Activated CD8-positive, alpha-beta T cell treated with anti-CD3 and anti-CD28 coated beads for 36 hours (primary cell): ENCODE measurements at regions not wholly inside any gene's neighbourhood (a gene's known extent, or its start where the extent isn't known, plus 50 kb on each side); places are given as distances from the start of the nearest gene placed in this dataset.

ENCODE experiments used
- ATAC-seq: fragments of 200-7000 bp; cut with Tn5 transposase; one replicate; pipeline ENCODE4 v1.10.0; 2021; ENCODE audit warnings: mild to moderate bottlenecking, moderate library complexity
- CTCF ChIA-PET: fragments of 350-600 bp; sonication (Branson Sonifier 250); formaldehyde crosslinking; loops from one replicate; lab custom pipeline; 2021; ENCODE audit warnings: antibody characterized with exemption; lab: Charles Lee
- POLR2A ChIA-PET: fragments of 350-600 bp; sonication (Branson Sonifier 250); formaldehyde crosslinking; loops from one replicate; lab custom pipeline; 2021; ENCODE audit warnings: antibody characterized with exemption; lab: Charles Lee
- DNase-seq: peaks from one replicate; pipeline ENCODE4 v3.0.0-alpha.2; 2020
- H3K27ac Mint-ChIP-seq: one replicate; pipeline ENCODE4 v1.8.0; 2021; ENCODE audit warnings: mild to moderate bottlenecking, mixed read lengths
- H3K27me3 Mint-ChIP-seq: one replicate; pipeline ENCODE4 v1.8.0; 2021; ENCODE audit warnings: mixed read lengths
- H3K36me3 Mint-ChIP-seq: one replicate; pipeline ENCODE4 v1.8.0; 2021; ENCODE audit warnings: low read depth, mixed read lengths
- H3K4me1 Mint-ChIP-seq: one replicate; pipeline ENCODE4 v1.8.0; 2021; ENCODE audit warnings: low read depth, mixed read lengths
- H3K4me3 Mint-ChIP-seq: one replicate; pipeline ENCODE4 v1.8.0; 2021; ENCODE audit warnings: mild to moderate bottlenecking, moderate library complexity, mixed read lengths
- H3K9me3 Mint-ChIP-seq: one replicate; pipeline ENCODE4 v1.8.0; 2021; ENCODE audit warnings: mixed read lengths
- intact Hi-C: fragments of 100-400 bp; cut with micrococcal nuclease; formaldehyde crosslinking; loops from one replicate; pipeline ENCODE4 v1.10.0; 2022
- TF ChIP-seq, protein P1 (sequence below): fragments of 200-600 bp; IDR thresholded peaks from one replicate; pipeline ENCODE4 v1.8.0; 2022; ENCODE audit warnings: antibody characterized with exemption, mild to moderate bottlenecking

DNA sequence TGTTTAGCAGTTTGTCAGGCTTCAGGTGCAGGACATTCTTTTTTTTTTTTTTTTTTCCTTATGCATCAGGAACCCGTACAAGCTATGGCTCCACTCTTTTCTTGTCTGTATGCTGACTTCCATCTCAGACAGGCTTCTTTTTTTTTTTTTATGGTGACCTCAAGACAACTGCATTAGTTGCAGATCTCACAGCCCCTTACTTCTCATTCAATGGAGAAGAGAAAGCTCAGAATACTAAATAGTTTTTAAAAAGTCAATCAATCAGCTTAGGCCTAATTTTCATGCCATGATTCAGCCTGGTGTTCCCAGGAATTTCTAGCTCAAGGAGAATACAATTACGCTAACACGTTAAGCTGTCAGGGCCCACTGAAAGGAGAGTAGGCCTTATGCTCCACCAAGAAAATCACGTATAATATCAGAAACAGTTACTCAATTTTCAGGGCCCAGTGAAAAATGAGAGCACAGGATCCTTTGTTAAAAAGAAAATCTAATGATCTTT lies 1596.0 kb upstream of the MIR17HG start:
- ChIA-PET CTCF (no interaction called here), POLR2A (no interaction called here)
- TF ChIP-seq, protein P1, sequence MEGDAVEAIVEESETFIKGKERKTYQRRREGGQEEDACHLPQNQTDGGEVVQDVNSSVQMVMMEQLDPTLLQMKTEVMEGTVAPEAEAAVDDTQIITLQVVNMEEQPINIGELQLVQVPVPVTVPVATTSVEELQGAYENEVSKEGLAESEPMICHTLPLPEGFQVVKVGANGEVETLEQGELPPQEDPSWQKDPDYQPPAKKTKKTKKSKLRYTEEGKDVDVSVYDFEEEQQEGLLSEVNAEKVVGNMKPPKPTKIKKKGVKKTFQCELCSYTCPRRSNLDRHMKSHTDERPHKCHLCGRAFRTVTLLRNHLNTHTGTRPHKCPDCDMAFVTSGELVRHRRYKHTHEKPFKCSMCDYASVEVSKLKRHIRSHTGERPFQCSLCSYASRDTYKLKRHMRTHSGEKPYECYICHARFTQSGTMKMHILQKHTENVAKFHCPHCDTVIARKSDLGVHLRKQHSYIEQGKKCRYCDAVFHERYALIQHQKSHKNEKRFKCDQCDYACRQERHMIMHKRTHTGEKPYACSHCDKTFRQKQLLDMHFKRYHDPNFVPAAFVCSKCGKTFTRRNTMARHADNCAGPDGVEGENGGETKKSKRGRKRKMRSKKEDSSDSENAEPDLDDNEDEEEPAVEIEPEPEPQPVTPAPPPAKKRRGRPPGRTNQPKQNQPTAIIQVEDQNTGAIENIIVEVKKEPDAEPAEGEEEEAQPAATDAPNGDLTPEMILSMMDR: no peak
- Mint-ChIP-seq H3K9me3 (peaks cover 7% of the 10 kb centered on the region), H3K36me3 (no peaks in the 10 kb centered on the region), H3K27ac (no peak overlapping the region), H3K4me1 (peaks cover 2% of the 10 kb centered on the region), H3K4me3 (no peak overlapping the region), H3K27me3 (no peaks in the 10 kb centered on the region)
- DNase-seq: no peak
- intact Hi-C loops: no loop called here
- ATAC-seq: no peak

DNA sequence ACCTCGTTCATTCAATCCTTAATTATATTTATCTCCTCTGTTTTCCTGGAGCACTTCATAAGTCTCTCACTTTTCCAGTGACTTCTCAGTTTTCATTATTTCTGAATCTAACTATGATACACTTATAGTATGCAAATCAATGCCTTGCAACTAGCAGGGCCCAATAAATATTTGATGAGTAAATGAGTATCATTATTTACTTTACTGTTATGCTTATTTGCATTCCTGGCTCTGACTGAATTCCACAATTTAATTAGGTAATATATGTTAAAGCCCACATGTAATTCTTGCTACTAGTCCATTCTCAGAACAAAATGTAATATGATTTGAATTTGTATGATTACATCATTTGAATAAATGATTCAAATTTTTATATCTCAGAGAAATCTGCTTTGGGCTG lies 1595.1 kb upstream of the MIR17HG start:
- CTCF ChIA-PET: no interaction called here

DNA sequence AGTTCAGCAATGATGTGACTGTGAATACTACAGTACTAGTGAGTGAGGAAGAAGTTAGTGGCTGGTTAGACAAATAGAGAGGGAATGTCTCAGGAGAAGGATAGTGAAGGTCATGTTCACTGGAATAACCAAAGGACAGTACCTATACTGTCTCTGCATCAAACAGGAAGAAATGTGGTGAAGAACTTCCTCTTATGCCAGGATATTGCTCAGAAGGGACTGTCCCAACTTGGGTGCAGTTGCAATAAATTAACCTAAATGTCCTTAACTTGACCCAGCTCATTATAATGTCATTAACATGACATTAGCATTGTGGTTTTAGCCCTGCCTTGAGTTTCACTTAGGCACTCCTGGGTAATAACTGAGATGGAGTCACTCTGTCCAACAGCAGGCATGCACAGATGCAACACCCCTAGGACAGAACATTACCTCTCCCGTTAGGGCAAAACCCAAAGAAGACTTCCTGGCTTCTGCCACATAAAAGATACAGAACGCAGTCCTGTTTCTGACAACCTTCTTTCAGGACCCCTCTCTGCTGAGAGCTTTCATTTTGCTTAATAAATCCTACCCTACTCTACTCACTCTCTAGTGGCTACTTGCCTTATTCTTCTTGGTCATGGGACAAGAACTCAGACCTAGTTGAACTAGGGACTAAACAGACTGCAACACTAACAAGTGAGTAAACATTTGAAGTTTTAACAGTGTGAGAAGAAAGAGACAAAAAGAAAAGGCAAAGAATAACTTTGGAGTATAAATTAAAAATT lies 1591.6 kb upstream of the MIR17HG start:
- H3K4me3 Mint-ChIP-seq: no peak overlapping the region
- no peak overlapping the region for H3K27ac Mint-ChIP-seq
- intact Hi-C loops: no loop called here
- H3K36me3 Mint-ChIP-seq: no peaks in the 10 kb centered on the region
- peaks cover 2% of the 10 kb centered on the region for H3K4me1 Mint-ChIP-seq
- no peaks in the 10 kb centered on the region for H3K27me3 Mint-ChIP-seq
- ChIA-PET POLR2A (no interaction called here), CTCF (no interaction called here)
- DNase-seq (no peak), ATAC-seq (no peak)
- TF ChIP-seq, protein P1: no peak
- H3K9me3 Mint-ChIP-seq: peaks cover 11% of the 10 kb centered on the region

More for the DNA sequence above, 1595.1 kb upstream of the MIR17HG start:
- peaks cover 2% of the 10 kb centered on the region for H3K4me1 Mint-ChIP-seq
- no peak overlapping the region for H3K4me3 Mint-ChIP-seq
- TF ChIP-seq, protein P1: no peak
- ATAC-seq (no peak), DNase-seq (no peak)
- intact Hi-C loops: no loop called here
- H3K36me3 Mint-ChIP-seq: no peaks in the 10 kb centered on the region
- peaks cover 6% of the 10 kb centered on the region for H3K9me3 Mint-ChIP-seq
- H3K27ac Mint-ChIP-seq: no peak overlapping the region
- POLR2A ChIA-PET: no interaction called here
- no peaks in the 10 kb centered on the region for H3K27me3 Mint-ChIP-seq

DNA sequence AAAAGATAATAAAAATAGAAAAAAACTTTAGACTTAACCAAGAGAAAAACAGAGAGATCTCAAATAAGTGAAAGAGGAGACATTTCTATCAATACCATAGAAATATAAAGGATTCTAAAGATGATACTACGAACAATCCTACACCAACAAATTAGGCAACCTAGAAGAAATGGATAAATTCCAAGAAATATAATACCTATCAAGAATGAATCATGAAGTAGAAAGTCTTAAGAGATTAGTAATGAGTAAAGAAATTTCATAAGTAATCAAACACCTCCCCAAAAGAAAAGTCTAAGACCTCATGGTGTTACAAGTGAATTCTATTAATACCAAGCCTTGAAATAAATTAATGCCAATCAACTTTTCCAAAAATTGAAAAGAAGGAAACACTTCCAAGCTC lies 1584.5 kb upstream of the MIR17HG start:
- Mint-ChIP-seq H3K27me3 (no peaks in the 10 kb centered on the region), H3K27ac (no peak overlapping the region), H3K9me3 (peaks cover 6% of the 10 kb centered on the region), H3K4me3 (no peak overlapping the region), H3K4me1 (no peaks in the 10 kb centered on the region), H3K36me3 (no peaks in the 10 kb centered on the region)
- ATAC-seq: no peak
- ChIA-PET POLR2A (no interaction called here), CTCF (no interaction called here)
- TF ChIP-seq, protein P1: no peak
- no peak for DNase-seq
- intact Hi-C loops: no loop called here

DNA sequence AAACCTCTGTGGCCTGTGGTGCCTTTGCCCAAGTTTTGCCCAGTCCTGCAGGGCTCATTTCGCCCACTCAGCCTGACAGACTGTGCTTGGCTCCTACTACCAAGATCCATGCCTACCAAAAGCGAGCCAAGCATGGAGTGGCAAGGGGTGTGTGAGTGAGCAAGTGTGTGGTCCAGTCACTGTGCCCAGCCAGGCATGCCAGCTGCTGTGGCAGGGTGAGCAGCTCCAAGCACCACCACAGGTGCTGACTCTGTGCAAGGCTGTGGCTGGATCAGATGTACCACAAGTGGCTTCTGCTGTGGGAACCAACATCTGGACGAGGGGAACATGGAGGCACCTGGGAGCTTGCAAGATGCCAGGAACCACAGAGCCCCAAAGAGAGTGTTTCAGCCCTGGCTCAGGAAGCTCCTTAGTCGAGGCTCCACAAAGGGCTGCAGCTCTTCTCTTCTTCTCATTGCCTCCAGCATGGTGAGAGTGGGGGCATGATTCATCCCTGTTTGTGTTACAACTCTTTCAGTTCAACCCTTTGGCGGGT lies 1564.2 kb upstream of the MIR17HG start:
- Mint-ChIP-seq H3K27me3 (no peaks in the 10 kb centered on the region), H3K4me3 (no peak overlapping the region), H3K9me3 (peaks cover 7% of the 10 kb centered on the region), H3K36me3 (no peaks in the 10 kb centered on the region), H3K27ac (no peak overlapping the region), H3K4me1 (no peaks in the 10 kb centered on the region)
- TF ChIP-seq, protein P1: no peak
- CTCF ChIA-PET: no interaction called here
- ATAC-seq (no peak), DNase-seq (no peak)
- POLR2A ChIA-PET: no interaction called here
- intact Hi-C loops: no loop called here
